GM06990 (cell line): ENCODE measurements at regions not wholly inside any gene's neighbourhood (a gene's known extent, or its start where the extent isn't known, plus 50 kb on each side); places are given as distances from the start of the nearest gene placed in this dataset.

Experiments
- DNase-seq: peaks from one replicate; pipeline ENCODE4 v3.0.0-alpha.2; 2011; ENCODE audit not compliant: insufficient read length; ENCODE audit errors: extremely low read depth
- H3K27me3 ChIP-seq: replicated peaks from 2 replicates; pipeline ENCODE4 v1.6.0; 2011; ENCODE audit warnings: low read length; ENCODE audit not compliant: control insufficient read depth, insufficient read depth
- H3K36me3 ChIP-seq: 2 replicates; pipeline ENCODE4 v1.5.1; 2011; ENCODE audit warnings: low read length; ENCODE audit not compliant: control insufficient read depth, insufficient read depth
- H3K4me3 ChIP-seq: replicated peaks from 2 replicates; pipeline ENCODE4 v1.5.1; 2011; ENCODE audit warnings: low read depth, mild to moderate bottlenecking, control low read depth, low read length
- CTCF ChIP-seq: IDR thresholded peaks from 2 replicates; pipeline ENCODE4 v1.5.1; 2011; ENCODE audit warnings: low read length, control low read depth, mild to moderate bottlenecking, inconsistent platforms; ENCODE audit not compliant: insufficient read depth, poor library complexity, severe bottlenecking

GRCh38 chr17:52297230-52298010 is 138.9 kb upstream of the CA10 start:
- peak; percentile 5 for TF ChIP-seq CTCF
- no peak overlapping the region for H3K4me3 ChIP-seq
- no peak for DNase-seq
- no peaks in the 10 kb centered on the region for H3K27me3 ChIP-seq
- H3K36me3 ChIP-seq = no peaks in the 10 kb centered on the region

GRCh38 chr17:52294301-52294700 is 135.8 kb upstream of the CA10 start:
- no peak for DNase-seq
- no peaks in the 10 kb centered on the region for H3K36me3 ChIP-seq
- H3K27me3 ChIP-seq = no peaks in the 10 kb centered on the region
- H3K4me3 ChIP-seq = no peak overlapping the region
- no peak for TF ChIP-seq CTCF

GRCh38 chr17:52287611-52288010 is 129.1 kb upstream of the CA10 start:
- no peaks in the 10 kb centered on the region for H3K27me3 ChIP-seq
- no peak overlapping the region for H3K4me3 ChIP-seq
- TF ChIP-seq CTCF = no peak
- no peaks in the 10 kb centered on the region for H3K36me3 ChIP-seq
- no peak for DNase-seq

GRCh38 chr17:52283872-52284271 is 125.4 kb upstream of the CA10 start:
- no peaks in the 10 kb centered on the region for H3K27me3 ChIP-seq

GRCh38 chr17:52276381-52277008 is 118.0 kb upstream of the CA10 start:
- H3K36me3 ChIP-seq = no peaks in the 10 kb centered on the region
- TF ChIP-seq CTCF = no peak
- H3K27me3 ChIP-seq = no peaks in the 10 kb centered on the region
- no peak overlapping the region for H3K4me3 ChIP-seq
- no peak for DNase-seq

More at GRCh38 chr17:52283872-52284271, 125.4 kb upstream of the CA10 start:
- Histone ChIP-seq H3K36me3 (no peaks in the 10 kb centered on the region), H3K4me3 (no peak overlapping the region)
- TF ChIP-seq CTCF = no peak
- DNase-seq = no peak
